ENCODE measurements at regions not wholly inside any gene's neighbourhood (a gene's known extent, or its start where the extent isn't known, plus 50 kb on each side); places are given as distances from the start of the nearest gene placed in this dataset.
"Not testable (repeated sequence)": the region's sequence is repeated elsewhere in the genome, so short reads cannot be mapped to it uniquely, and the experiment has no call there.

- H3K27ac Mint-ChIP-seq: no peak overlapping the region
- no peaks in the 10 kb centered on the region for H3K27me3 Mint-ChIP-seq
- no peak overlapping the region for H3K4me3 Mint-ChIP-seq (ENCODE audit: low read depth)
- H3K9me3 Mint-ChIP-seq (ENCODE audit: low read depth): peaks cover 3% of the 10 kb centered on the region
- DNase-seq (ENCODE audit: low spot score, unreplicated experiment): no peak
- peaks cover 2% of the 10 kb centered on the region for H3K4me1 Mint-ChIP-seq (ENCODE audit: low read depth)
- no peak for TF ChIP-seq CTCF (IDR thresholded peaks at IDR 0.05; ENCODE audit: unreplicated experiment)
- no peaks in the 10 kb centered on the region for H3K36me3 Mint-ChIP-seq (ENCODE audit: insufficient read depth)
Observed at GRCh38 chr10:90066435-90066834, 365.0 kb downstream of the KIF20B start.

GRCh38 chr10:90075995-90076394, 374.6 kb downstream of the KIF20B start:
- Mint-ChIP-seq H3K9me3 (ENCODE audit: low read depth) (peaks cover 19% of the 10 kb centered on the region), H3K27me3 (no peaks in the 10 kb centered on the region), H3K27ac (no peak overlapping the region), H3K4me1 (ENCODE audit: low read depth) (peaks cover 2% of the 10 kb centered on the region), H3K4me3 (ENCODE audit: low read depth) (no peak overlapping the region), H3K36me3 (ENCODE audit: insufficient read depth) (peaks cover 1% of the 10 kb centered on the region)
- no peak for TF ChIP-seq CTCF (IDR thresholded peaks at IDR 0.05; ENCODE audit: unreplicated experiment)
- DNase-seq (ENCODE audit: low spot score, unreplicated experiment): no peak

GRCh38 chr10:90079819-90080218, 378.4 kb downstream of the KIF20B start:
- Mint-ChIP-seq H3K9me3 (ENCODE audit: low read depth) (no peaks in the 10 kb centered on the region), H3K36me3 (ENCODE audit: insufficient read depth) (no peaks in the 10 kb centered on the region)
- TF ChIP-seq CTCF (IDR thresholded peaks at IDR 0.05; ENCODE audit: unreplicated experiment): no peak

GRCh38 chr10:90086606-90087190, 385.3 kb downstream of the KIF20B start:
- H3K36me3 Mint-ChIP-seq (ENCODE audit: insufficient read depth); H3K4me3 Mint-ChIP-seq (ENCODE audit: low read depth); DNase-seq (ENCODE audit: low spot score, unreplicated experiment); H3K27me3 Mint-ChIP-seq; H3K4me1 Mint-ChIP-seq (ENCODE audit: low read depth); H3K9me3 Mint-ChIP-seq (ENCODE audit: low read depth); H3K27ac Mint-ChIP-seq: not testable (repeated sequence)

More at GRCh38 chr10:90079819-90080218, 378.4 kb downstream of the KIF20B start:
- no peak for DNase-seq (ENCODE audit: low spot score, unreplicated experiment)
- peaks cover 5% of the 10 kb centered on the region for H3K4me1 Mint-ChIP-seq (ENCODE audit: low read depth)
- H3K27ac Mint-ChIP-seq: no peak overlapping the region
- no peak overlapping the region for H3K4me3 Mint-ChIP-seq (ENCODE audit: low read depth)
- no peaks in the 10 kb centered on the region for H3K27me3 Mint-ChIP-seq

GRCh38 chr10:90087197-90088023, 386.0 kb downstream of the KIF20B start:
- Mint-ChIP-seq H3K27ac (no peak overlapping the region), H3K4me3 (ENCODE audit: low read depth) (no peak overlapping the region), H3K9me3 (ENCODE audit: low read depth) (no peaks in the 10 kb centered on the region), H3K27me3 (no peaks in the 10 kb centered on the region), H3K4me1 (ENCODE audit: low read depth) (no peaks in the 10 kb centered on the region), H3K36me3 (ENCODE audit: insufficient read depth) (no peaks in the 10 kb centered on the region)
- no peak for TF ChIP-seq CTCF (IDR thresholded peaks at IDR 0.05; ENCODE audit: unreplicated experiment)
- DNase-seq (ENCODE audit: low spot score, unreplicated experiment): no peak

GRCh38 chr10:90088024-90088317, 386.6 kb downstream of the KIF20B start:
- Mint-ChIP-seq H3K9me3 (ENCODE audit: low read depth) (no peaks in the 10 kb centered on the region), H3K4me3 (ENCODE audit: low read depth) (no peak overlapping the region), H3K4me1 (ENCODE audit: low read depth) (no peaks in the 10 kb centered on the region), H3K27me3 (no peaks in the 10 kb centered on the region), H3K27ac (no peak overlapping the region), H3K36me3 (ENCODE audit: insufficient read depth) (no peaks in the 10 kb centered on the region)
- no peak for DNase-seq (ENCODE audit: low spot score, unreplicated experiment)
- no peak for TF ChIP-seq CTCF (IDR thresholded peaks at IDR 0.05; ENCODE audit: unreplicated experiment)
